HG02981 (cell line): ENCODE measurements at regions not wholly inside any gene's neighbourhood (a gene's known extent, or its start where the extent isn't known, plus 50 kb on each side); places are given as distances from the start of the nearest gene placed in this dataset.
A peak's percentile ranks its signal among the peaks of the same experiment; 100 is the strongest.

Experiments
- ATAC-seq: cut with Tn5 transposase; IDR thresholded peaks from one replicate; pipeline ENCODE4 v1.9.1; 2021; ENCODE audit warnings: mild to moderate bottlenecking, moderate library complexity; ENCODE audit not compliant: unreplicated experiment

DNA sequence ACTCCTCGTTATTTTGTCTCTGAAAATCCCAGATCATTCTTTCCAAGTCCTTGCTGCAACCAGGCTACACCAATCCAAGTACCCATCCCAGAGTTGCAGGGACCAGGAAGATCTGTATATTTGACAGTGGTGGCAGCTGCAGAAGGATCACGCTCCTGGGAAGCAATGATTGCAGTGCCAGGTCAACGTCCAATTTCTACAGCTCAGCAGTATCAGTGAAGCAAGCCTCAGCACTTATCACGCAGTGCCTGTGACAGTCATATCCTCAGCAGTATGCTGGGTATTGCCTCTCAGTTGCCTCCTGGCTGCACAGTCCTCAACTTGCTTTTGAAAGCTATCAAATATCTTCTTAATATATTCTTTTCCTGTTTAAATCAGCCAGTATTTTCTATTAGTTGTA lies 66.7 kb downstream of the BARHL2 start:
- no peak for ATAC-seq

DNA sequence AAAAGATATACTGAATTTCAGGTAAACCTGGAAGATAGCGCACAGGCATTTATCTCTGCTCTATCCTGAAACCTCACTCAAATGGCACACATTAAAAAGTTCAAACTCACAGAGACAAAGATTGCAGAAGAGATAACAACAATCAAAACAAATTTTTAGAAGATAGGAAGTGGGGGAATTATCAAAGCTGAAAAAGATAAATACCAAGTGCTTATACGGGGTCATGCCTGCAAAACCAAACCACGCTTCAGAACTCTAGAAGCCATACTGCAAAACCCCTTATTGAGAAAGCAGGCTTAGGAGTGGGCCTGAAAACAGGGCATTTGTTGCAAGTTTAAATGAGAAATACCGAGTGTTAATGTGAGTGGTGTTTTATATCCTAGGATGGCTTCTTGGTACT lies 76.8 kb downstream of the BARHL2 start:
- ATAC-seq = no peak

DNA sequence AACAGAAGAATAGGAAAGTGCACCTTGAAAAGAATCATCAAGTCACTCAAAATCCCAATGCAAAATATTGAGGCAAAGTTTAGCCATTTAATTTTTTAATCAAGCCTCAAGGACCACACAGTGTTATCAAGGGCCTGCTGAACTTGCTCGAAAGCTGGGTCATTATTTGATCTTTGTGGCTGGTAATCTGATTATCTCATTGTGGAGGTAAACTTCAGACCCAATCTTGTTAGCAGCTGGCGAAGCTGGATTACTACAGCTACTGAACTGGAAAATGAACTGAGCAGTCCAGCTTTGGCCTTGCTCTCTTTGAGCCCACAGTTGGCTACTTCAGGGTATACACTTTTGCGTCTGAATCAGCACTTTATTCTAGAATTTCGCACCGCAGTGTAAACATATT lies 94.4 kb downstream of the BARHL2 start:
- no peak for ATAC-seq

DNA sequence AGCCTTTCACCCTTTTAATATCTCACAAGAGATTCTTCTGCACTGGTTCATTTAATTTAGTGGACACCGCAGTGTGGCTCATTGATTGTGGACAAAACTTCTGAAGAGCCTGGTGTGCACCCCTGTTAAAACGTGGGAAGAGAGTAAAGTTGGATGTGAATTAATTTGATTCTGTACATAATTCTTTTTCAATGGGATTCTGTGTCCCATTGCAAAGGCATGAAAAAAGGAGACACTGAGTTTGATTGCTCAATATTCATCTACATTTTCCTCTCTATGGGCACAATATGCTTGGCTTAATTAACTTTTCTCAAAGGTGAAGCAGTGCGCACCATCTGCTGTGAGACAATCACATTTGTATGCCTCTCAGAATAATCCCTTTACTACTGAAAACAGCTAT lies 95.1 kb downstream of the BARHL2 start:
- ATAC-seq = no peak

- no peak for ATAC-seq
Observed at GRCh38 chr1:90616395-90616794, 100.7 kb downstream of the BARHL2 start.

- ATAC-seq = no peak
Observed at GRCh38 chr1:90614872-90615271, 102.2 kb downstream of the BARHL2 start.

- no peak for ATAC-seq
Observed at GRCh38 chr1:90613371-90613770, 103.7 kb downstream of the BARHL2 start.

- no peak for ATAC-seq
Observed at GRCh38 chr1:90612033-90612432, 105.1 kb downstream of the BARHL2 start.

- no peak for ATAC-seq
Observed at GRCh38 chr1:90607736-90608135, 109.4 kb downstream of the BARHL2 start.

- no peak for ATAC-seq
Observed at GRCh38 chr1:90605070-90605469, 112.0 kb downstream of the BARHL2 start.

DNA sequence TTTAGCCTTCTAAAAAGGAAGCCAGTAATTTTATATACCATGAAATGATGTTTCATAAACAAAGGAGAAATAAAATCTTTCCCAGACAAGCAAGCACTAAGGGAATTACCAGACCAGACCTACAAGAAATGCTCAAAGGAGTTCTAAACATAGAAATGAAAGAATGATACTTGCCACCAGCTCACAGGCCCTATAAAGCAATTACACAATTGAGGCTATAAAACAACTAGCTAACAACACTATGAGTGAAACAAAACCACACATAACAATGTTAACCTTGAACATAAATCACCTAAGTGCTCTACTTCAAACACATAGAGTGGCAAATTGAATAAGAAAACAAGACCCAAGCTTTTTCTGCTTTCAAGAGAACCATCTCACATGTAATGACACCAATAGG lies 123.8 kb downstream of the BARHL2 start:
- ATAC-seq = no peak

GRCh38 chr1:90591970-90592356 lies 125.1 kb downstream of the BARHL2 start:
- ATAC-seq = no peak

DNA sequence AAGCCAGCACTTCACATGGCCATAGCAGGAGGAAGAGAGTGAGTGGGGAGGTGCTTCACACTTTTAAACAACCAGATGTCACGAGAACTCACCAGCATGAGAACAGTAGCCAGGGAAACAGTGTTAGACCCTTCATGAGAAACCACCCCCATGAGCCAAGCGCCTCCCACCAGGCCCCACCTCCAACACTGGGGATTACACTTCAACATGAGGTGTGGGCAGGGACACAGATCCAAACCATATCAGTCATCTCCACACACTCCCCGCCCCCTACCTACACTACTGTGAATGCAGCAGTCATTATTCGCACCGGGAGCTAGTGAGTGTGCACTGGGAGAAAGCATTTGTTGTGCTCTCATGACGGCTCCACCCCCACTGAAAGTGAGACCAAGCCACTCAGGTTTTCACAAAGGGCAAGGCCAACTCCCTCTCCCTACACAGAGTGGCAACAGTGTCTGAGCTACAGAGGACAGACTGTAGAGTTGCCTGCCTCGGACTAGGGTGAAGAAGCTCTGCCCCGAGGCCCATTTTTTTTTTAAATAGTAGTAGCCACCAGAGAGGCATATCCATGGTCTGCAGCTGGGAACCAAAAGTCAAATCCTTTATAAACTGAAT lies 125.6 kb downstream of the BARHL2 start:
- ATAC-seq = no peak

GRCh38 chr1:90580176-90580575 lies 136.9 kb downstream of the BARHL2 start:
- no peak for ATAC-seq

DNA sequence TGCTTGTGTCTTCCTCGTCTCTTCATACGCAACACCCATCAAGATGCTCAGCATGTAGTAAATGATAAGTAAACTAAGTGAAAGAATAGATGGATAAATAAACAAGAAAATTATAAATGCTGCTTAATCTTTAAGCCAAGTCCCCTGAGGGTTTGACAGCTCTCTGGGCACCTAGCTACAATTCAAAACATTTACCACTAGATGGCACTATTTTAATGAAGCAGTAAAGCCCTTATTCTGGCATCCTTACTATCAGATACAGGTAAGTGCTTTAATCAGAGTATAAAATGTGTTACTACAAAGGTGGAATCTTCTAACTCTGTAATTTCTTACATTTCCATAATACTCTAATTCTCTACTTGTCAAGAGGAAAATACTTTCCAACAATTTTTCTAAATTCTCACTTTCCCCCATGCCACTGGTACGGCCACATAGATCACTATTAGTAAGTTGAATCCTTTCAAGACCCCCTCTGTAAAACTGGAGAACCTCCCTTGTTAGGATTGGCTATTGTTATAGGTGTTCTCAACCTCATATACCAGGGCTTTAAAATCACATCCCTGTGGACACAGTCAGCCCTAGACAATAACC lies 137.8 kb downstream of the BARHL2 start:
- peak; percentile 84 for ATAC-seq

GRCh38 chr1:90574692-90575370 lies 142.3 kb downstream of the BARHL2 start:
- ATAC-seq = no peak

DNA sequence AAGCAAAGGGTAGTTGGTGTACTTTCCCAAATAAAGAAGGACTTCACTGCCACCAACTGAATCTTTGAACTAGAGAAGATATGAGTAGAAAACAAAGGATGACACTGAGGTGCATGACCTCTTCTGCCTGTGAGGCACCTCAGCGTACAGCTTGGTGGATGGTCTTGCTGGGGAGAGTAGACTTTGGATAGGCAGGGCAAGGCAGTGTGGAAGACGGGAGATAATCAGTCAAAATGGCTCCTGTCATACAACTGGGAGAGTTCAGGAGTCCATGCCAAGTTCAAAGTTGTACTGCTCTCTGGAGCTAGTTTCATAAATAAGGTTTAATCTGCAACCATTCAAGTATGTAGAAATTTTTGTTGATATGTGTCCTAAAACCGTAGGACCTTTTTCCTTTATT lies 143.4 kb downstream of the BARHL2 start:
- ATAC-seq = no peak

DNA sequence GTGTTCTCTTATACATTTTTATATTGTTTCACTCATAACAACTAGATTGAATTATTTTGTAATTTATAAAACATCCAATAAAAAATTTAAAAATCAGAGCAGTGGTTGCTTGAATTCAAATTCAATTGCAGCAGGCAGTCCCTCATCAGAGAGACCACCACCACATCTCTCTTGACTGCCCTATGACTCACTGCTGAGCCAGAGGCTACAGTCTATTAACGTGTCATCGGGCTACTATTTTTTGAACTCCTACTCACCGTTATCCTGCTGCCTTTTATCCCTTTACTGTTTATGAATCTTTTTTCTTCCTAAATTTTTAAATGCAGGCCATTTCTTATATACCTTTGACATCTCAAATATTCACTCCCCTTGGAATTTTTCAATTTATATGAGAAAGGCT lies 144.7 kb downstream of the BARHL2 start:
- no peak for ATAC-seq

- no peak for ATAC-seq
Observed at GRCh38 chr1:90568436-90568835, 148.7 kb downstream of the BARHL2 start.

DNA sequence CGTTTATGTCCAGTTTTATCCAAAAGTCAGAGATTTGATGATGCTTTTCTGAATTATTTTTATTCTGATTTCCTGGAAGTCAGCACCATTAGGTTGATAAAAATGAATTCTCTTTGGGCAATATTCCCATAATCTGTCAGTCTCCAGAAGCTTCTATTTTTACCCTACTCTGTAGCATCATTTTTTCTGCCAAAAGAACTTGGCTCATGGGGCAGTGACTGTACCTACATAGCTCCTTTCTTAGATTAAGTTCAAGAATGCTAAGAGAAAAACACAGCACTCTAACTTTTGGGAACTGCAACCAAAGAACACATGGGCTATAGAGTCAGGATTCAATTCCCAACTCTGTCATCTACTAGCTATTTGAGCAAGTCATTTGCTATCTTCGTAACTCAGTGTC lies 152.9 kb downstream of the BARHL2 start:
- ATAC-seq = no peak

DNA sequence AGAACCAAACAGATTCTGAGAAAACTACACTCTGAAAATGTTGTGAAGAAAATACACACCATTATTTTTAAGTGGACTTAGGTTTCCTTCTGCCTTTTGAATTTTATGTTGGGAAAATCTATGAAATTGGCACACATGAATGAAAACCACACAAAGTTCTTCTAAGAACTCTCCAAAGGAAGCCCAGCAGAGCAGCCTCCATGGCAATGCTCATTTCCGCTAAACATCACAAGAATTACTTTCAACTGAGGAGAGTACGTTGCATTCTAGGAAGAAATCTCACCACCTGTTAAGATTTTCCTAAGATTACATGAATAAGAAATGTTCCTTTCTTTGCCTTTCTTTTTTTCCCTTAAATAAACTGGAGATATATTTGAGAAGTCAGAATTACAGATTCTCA lies 154.2 kb downstream of the BARHL2 start:
- ATAC-seq = no peak

- ATAC-seq = no peak
Observed at GRCh38 chr1:90561911-90562310, 155.2 kb downstream of the BARHL2 start.
